ENCODE measurements at regions not wholly inside any gene's neighbourhood (a gene's known extent, or its start where the extent isn't known, plus 50 kb on each side); places are given as distances from the start of the nearest gene placed in this dataset.

DNA sequence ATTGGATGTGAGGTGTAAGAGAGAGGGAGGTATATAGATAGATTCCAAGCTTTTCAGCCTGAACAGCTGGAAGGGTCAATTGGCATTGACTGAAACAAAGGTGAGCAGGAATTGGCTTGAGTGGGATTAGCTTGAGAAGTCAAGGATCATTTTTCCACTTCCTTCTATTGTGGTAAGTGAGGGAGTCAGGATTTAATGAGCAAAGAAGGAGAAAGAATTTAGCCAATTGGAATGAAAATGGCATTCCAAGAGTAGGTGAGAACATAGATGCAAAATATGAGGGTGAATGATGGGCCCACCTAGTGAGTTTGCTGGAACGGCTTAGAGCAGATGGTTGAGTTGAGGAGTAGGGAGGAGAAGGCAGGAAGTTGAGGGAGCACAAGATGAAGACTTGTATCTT, 56.5 kb upstream of the ETV6 start:
- H3K36me3 ChIP-seq (ENCODE audit: control insufficient read depth, insufficient read depth, low read length): no peaks in the 10 kb centered on the region
- H3K4me3 ChIP-seq (ENCODE audit: low read depth, low read length): no peak overlapping the region
- H3K27ac ChIP-seq (ENCODE audit: low read depth, low read length): no peak overlapping the region
- H3K9ac ChIP-seq (ENCODE audit: low read depth, low read length): no peak overlapping the region
- no peaks in the 10 kb centered on the region for H3K27me3 ChIP-seq (ENCODE audit: control insufficient read depth, insufficient read depth, low read length)
- peaks cover 19% of the 10 kb centered on the region for H3K4me1 ChIP-seq (ENCODE audit: control insufficient read depth, insufficient read depth, low read length)
- no peaks in the 10 kb centered on the region for H3K9me3 ChIP-seq (ENCODE audit: control insufficient read depth, insufficient read depth, low read length)

DNA sequence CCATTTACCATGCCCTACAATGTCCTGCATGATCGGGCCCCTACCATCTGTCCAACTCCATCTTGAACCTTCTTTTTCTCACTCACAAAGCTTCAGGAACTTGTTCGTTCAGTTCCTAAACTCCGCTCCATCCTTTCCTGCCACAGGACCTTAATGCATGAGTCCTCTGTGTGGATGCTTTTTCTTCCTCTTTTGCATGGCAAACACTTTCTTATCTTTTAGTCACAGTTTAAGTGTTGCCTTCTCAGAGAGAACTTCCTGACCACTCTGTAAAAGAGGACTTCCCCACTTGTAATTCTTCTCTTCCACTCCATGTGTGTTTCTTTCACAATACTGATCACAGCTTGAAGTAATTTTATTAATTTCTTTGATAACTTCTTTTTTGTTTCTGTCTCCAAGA, 54.4 kb upstream of the ETV6 start:
- H3K9me3 ChIP-seq (ENCODE audit: control insufficient read depth, insufficient read depth, low read length): no peaks in the 10 kb centered on the region
- no peak overlapping the region for H3K27ac ChIP-seq (ENCODE audit: low read depth, low read length)
- H3K4me3 ChIP-seq (ENCODE audit: low read depth, low read length): no peak overlapping the region
- H3K4me1 ChIP-seq (ENCODE audit: control insufficient read depth, insufficient read depth, low read length): peaks cover 15% of the 10 kb centered on the region
- no peaks in the 10 kb centered on the region for H3K36me3 ChIP-seq (ENCODE audit: control insufficient read depth, insufficient read depth, low read length)
- no peaks in the 10 kb centered on the region for H3K27me3 ChIP-seq (ENCODE audit: control insufficient read depth, insufficient read depth, low read length)
- no peak overlapping the region for H3K9ac ChIP-seq (ENCODE audit: low read depth, low read length)

DNA sequence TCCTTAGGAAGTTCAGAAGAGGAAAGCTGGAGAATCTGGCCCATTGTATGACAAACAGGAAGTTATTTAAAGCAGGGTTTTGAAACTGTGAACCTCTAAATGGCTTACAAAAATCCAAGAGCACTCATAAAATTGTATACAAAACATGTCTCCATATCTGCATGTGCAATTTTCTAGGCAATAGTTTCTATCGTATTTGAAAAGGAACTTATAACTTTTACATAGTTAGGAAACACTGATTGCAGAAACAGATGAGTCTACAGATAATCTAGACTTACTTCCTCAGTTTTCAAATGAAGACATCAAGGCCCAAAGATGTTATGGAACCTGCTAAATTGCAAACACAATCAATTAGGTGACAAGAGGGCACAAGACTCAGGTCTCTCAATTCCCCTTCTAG, 53.3 kb upstream of the ETV6 start:
- H3K4me1 ChIP-seq (ENCODE audit: control insufficient read depth, insufficient read depth, low read length): peaks cover 7% of the 10 kb centered on the region
- H3K9me3 ChIP-seq (ENCODE audit: control insufficient read depth, insufficient read depth, low read length): no peaks in the 10 kb centered on the region
- H3K9ac ChIP-seq (ENCODE audit: low read depth, low read length): no peak overlapping the region
- H3K27ac ChIP-seq (ENCODE audit: low read depth, low read length): no peak overlapping the region
- no peak overlapping the region for H3K4me3 ChIP-seq (ENCODE audit: low read depth, low read length)
- H3K27me3 ChIP-seq (ENCODE audit: control insufficient read depth, insufficient read depth, low read length): no peaks in the 10 kb centered on the region
- H3K36me3 ChIP-seq (ENCODE audit: control insufficient read depth, insufficient read depth, low read length): no peaks in the 10 kb centered on the region

GRCh38 chr12:11598900-11599299, 50.6 kb upstream of the ETV6 start:
- Histone ChIP-seq H3K27me3 (ENCODE audit: control insufficient read depth, insufficient read depth, low read length) (no peaks in the 10 kb centered on the region), H3K9ac (ENCODE audit: low read depth, low read length) (no peak overlapping the region), H3K9me3 (ENCODE audit: control insufficient read depth, insufficient read depth, low read length) (no peaks in the 10 kb centered on the region), H3K27ac (ENCODE audit: low read depth, low read length) (no peak overlapping the region), H3K36me3 (ENCODE audit: control insufficient read depth, insufficient read depth, low read length) (no peaks in the 10 kb centered on the region), H3K4me1 (ENCODE audit: control insufficient read depth, insufficient read depth, low read length) (peaks cover 21% of the 10 kb centered on the region), H3K4me3 (ENCODE audit: low read depth, low read length) (no peak overlapping the region)

All from HUES48 (cell line).